ENCODE measurements at regions not wholly inside any gene's neighbourhood (a gene's known extent, or its start where the extent isn't known, plus 50 kb on each side); places are given as distances from the start of the nearest gene placed in this dataset.
"Not testable (repeated sequence)": the region's sequence is repeated elsewhere in the genome, so short reads cannot be mapped to it uniquely, and the experiment has no call there.

- no peak overlapping the region for H3K4me3 ChIP-seq (ENCODE audit: low read depth, low read length)
- TF ChIP-seq CTCF (conservative IDR thresholded peaks at IDR 0.05; ENCODE audit: low read depth, low read length) = no peak
- peak; percentile 8 for DNase-seq (ENCODE audit: low read depth)
Measured at GRCh38 chr1:38730511-38731397, 128.8 kb downstream of the RRAGC start.

GRCh38 chr1:38728585-38728908, 131.0 kb downstream of the RRAGC start:
- no peak overlapping the region for H3K4me3 ChIP-seq (ENCODE audit: low read depth, low read length)
- DNase-seq (ENCODE audit: low read depth) = peak; percentile 8
- TF ChIP-seq CTCF (conservative IDR thresholded peaks at IDR 0.05; ENCODE audit: low read depth, low read length) = no peak

- no peak for TF ChIP-seq CTCF (conservative IDR thresholded peaks at IDR 0.05; ENCODE audit: low read depth, low read length)
- H3K4me3 ChIP-seq (ENCODE audit: low read depth, low read length) = no peak overlapping the region
- DNase-seq (ENCODE audit: low read depth) = peak; percentile 65
Measured at GRCh38 chr1:38727684-38728584, 131.6 kb downstream of the RRAGC start.

GRCh38 chr1:38725321-38725961, 134.1 kb downstream of the RRAGC start:
- DNase-seq (ENCODE audit: low read depth); H3K4me3 ChIP-seq (ENCODE audit: low read depth, low read length): not testable (repeated sequence)

- H3K4me3 ChIP-seq (ENCODE audit: low read depth, low read length) = no peak overlapping the region
- DNase-seq (ENCODE audit: low read depth) = no peak
- no peak for TF ChIP-seq CTCF (conservative IDR thresholded peaks at IDR 0.05; ENCODE audit: low read depth, low read length)
Measured at GRCh38 chr1:38724160-38725131, 135.1 kb downstream of the RRAGC start.

- no peak overlapping the region for H3K4me3 ChIP-seq (ENCODE audit: low read depth, low read length)
- DNase-seq (ENCODE audit: low read depth) = no peak
- TF ChIP-seq CTCF (conservative IDR thresholded peaks at IDR 0.05; ENCODE audit: low read depth, low read length) = no peak
Measured at GRCh38 chr1:38721816-38722215, 137.8 kb downstream of the RRAGC start.
